GM23338 (cell line): ENCODE measurements at regions not wholly inside any gene's neighbourhood (a gene's known extent, or its start where the extent isn't known, plus 50 kb on each side); places are given as distances from the start of the nearest gene placed in this dataset.

Experiments
- ATAC-seq: fragments of 200-7000 bp; cut with Tn5 transposase; 3 replicates; pipeline ENCODE4 v1.9.1; 2020
- DNase-seq: peaks from one replicate; pipeline ENCODE4 v3.0.0-alpha.2; 2015; ENCODE audit warnings: low spot score
- H2AFZ ChIP-seq: fragments of 200-600 bp; sonication (generic); 2 replicates; pipeline ENCODE4 v1.8.0; 2016; ENCODE audit warnings: antibody characterized with exemption, mild to moderate bottlenecking, moderate library complexity
- H3F3A ChIP-seq: fragments of 200-600 bp; sonication (generic); replicated peaks from 2 replicates; pipeline ENCODE4 v1.8.0; 2017; ENCODE audit warnings: antibody characterized with exemption, mixed run types, low read depth
- H3K27ac ChIP-seq: fragments of 200-600 bp; sonication (generic); 2 replicates; pipeline ENCODE4 v1.6.1; 2016; ENCODE audit warnings: low read depth
- H3K27me3 ChIP-seq: fragments of 200-600 bp; sonication (generic); 2 replicates; pipeline ENCODE4 v1.8.0; 2016; ENCODE audit warnings: mild to moderate bottlenecking, mixed run types, moderate library complexity; ENCODE audit not compliant: insufficient read depth
- H3K36me3 ChIP-seq: fragments of 200-600 bp; sonication (generic); 2 replicates; pipeline ENCODE4 v1.8.0; 2016; ENCODE audit warnings: mild to moderate bottlenecking; ENCODE audit not compliant: insufficient read depth
- H3K4me1 ChIP-seq: fragments of 200-600 bp; sonication (generic); 2 replicates; pipeline ENCODE4 v1.8.0; 2016; ENCODE audit warnings: mild to moderate bottlenecking, moderate library complexity; ENCODE audit not compliant: insufficient read depth
- H3K4me2 ChIP-seq: fragments of 200-600 bp; sonication (generic); 2 replicates; pipeline ENCODE4 v1.7.1; 2017; ENCODE audit warnings: mixed run types
- H3K4me3 ChIP-seq: fragments of 200-600 bp; sonication (generic); 2 replicates; pipeline ENCODE4 v1.6.1; 2016; ENCODE audit warnings: mixed run types
- H3K79me2 ChIP-seq: fragments of 200-600 bp; sonication (generic); replicated peaks from 2 replicates; pipeline ENCODE4 v1.8.0; 2017; ENCODE audit warnings: mild to moderate bottlenecking; ENCODE audit not compliant: insufficient read depth
- H3K9me2 ChIP-seq: fragments of 200-600 bp; sonication (generic); 2 replicates; pipeline ENCODE4 v1.8.0; 2017; ENCODE audit not compliant: insufficient read depth
- H4K20me1 ChIP-seq: fragments of 200-600 bp; sonication (generic); replicated peaks from 2 replicates; pipeline ENCODE4 v1.8.0; 2017; ENCODE audit warnings: mild to moderate bottlenecking; ENCODE audit not compliant: insufficient read depth
- H3K27ac Mint-ChIP-seq: 2 replicates; pipeline ENCODE4 v1.8.0; 2020; ENCODE audit warnings: inconsistent platforms, mild to moderate bottlenecking, moderate library complexity, mixed read lengths
- H3K27me3 Mint-ChIP-seq: 3 replicates; pipeline ENCODE4 v1.8.0; 2022; ENCODE audit warnings: low read depth, mild to moderate bottlenecking, moderate library complexity, mixed read lengths, inconsistent platforms; ENCODE audit not compliant: insufficient read depth, poor library complexity
- H3K36me3 Mint-ChIP-seq: 3 replicates; pipeline ENCODE4 v1.8.0; 2021; ENCODE audit warnings: low read depth, mild to moderate bottlenecking, inconsistent platforms, moderate library complexity, mixed read lengths
- H3K4me1 Mint-ChIP-seq: 3 replicates; pipeline ENCODE4 v1.8.0; 2020; ENCODE audit warnings: mild to moderate bottlenecking, inconsistent platforms, mixed read lengths
- H3K4me3 Mint-ChIP-seq: 3 replicates; pipeline ENCODE4 v1.8.0; 2021; ENCODE audit warnings: moderate library complexity, mild to moderate bottlenecking, inconsistent platforms, mixed read lengths
- H3K9me3 Mint-ChIP-seq: 3 replicates; pipeline ENCODE4 v1.8.0; 2020; ENCODE audit warnings: moderate library complexity, mild to moderate bottlenecking, inconsistent platforms, mixed read lengths
- CREB1 ChIP-seq: fragments of 250-450 bp; sonication (Bioruptor Pico); IDR thresholded peaks from 2 replicates; pipeline ENCODE4 v1.5.0; 2020; ENCODE audit warnings: low read depth, mild to moderate bottlenecking, moderate library complexity
- CTCF ChIP-seq, 2 experiments: fragments of 200-600 bp in 1 of 2; sonication (generic) in 1 of 2; conservative IDR thresholded peaks; 2 replicates each; pipeline versions ENCODE4 v1.5.1 to v1.6.1; 2016 to 2017; ENCODE audit warnings: antibody characterized with exemption in 2 of 2, low read depth in 2 of 2, mild to moderate bottlenecking in 2 of 2, moderate library complexity in 1 of 2
- ETS1 ChIP-seq: IDR thresholded peaks from 2 replicates; pipeline ENCODE4 v1.6.1; 2016; ENCODE audit warnings: antibody characterized with exemption
- EZH2 ChIP-seq: fragments of 200-600 bp; sonication (generic); IDR thresholded peaks from one replicate; pipeline ENCODE4 v1.8.0; 2017; ENCODE audit warnings: antibody characterized with exemption, mild to moderate bottlenecking, low read depth; ENCODE audit not compliant: unreplicated experiment
- EZH2phosphoT487 ChIP-seq: fragments of 200-600 bp; sonication (generic); IDR thresholded peaks from one replicate; pipeline ENCODE4 v1.8.1; 2018; ENCODE audit warnings: antibody characterized with exemption; ENCODE audit not compliant: unreplicated experiment
- NANOG ChIP-seq: IDR thresholded peaks from 2 replicates; pipeline ENCODE4 v1.6.1; 2016; ENCODE audit warnings: antibody characterized with exemption, borderline replicate concordance
- POLR2AphosphoS5 ChIP-seq: IDR thresholded peaks from 2 replicates; pipeline ENCODE4 v1.6.1; 2016; ENCODE audit warnings: antibody characterized with exemption, low read depth
- REST ChIP-seq: IDR thresholded peaks from one replicate; pipeline ENCODE4 v1.6.1; 2018; ENCODE audit warnings: antibody characterized with exemption; ENCODE audit not compliant: unreplicated experiment
- STAT1 ChIP-seq: IDR thresholded peaks from one replicate; pipeline ENCODE4 v1.6.1; 2016; ENCODE audit warnings: antibody characterized with exemption; ENCODE audit not compliant: unreplicated experiment
- ZNF114 ChIP-seq: fragments of 250-450 bp; sonication (Bioruptor Pico); IDR thresholded peaks from 2 replicates; pipeline ENCODE4 v1.5.0; 2020; ENCODE audit warnings: mild to moderate bottlenecking, moderate library complexity
- ZNF331 ChIP-seq: fragments of 250-450 bp; sonication (Bioruptor Pico); IDR thresholded peaks from 2 replicates; pipeline ENCODE4 v1.5.0; 2020; ENCODE audit warnings: low read depth, mild to moderate bottlenecking, moderate library complexity

- TF ChIP-seq CTCF (conservative IDR thresholded peaks at IDR 0.05; ENCODE audit: low read depth in 2 of 2), result no peak
- no peak for TF ChIP-seq REST
- TF ChIP-seq ZNF114 (CRISPR knock-in tag), result no peak
- TF ChIP-seq NANOG, result no peak
These were observed 116.4 kb upstream of the FST start (continued) for GRCh38 chr5:53364061-53364460.

- no peak for TF ChIP-seq ZNF331 (CRISPR knock-in tag)
- TF ChIP-seq EZH2, result no peak
- Histone ChIP-seq H3K79me2 (no peaks in the 10 kb centered on the region), H3K4me2 (no peak overlapping the region), H4K20me1 (no peaks in the 10 kb centered on the region), H3K27ac (no peak overlapping the region), H2AFZ (no peak overlapping the region), H3K36me3 (no peaks in the 10 kb centered on the region), H3K4me1 (no peaks in the 10 kb centered on the region), H3K27me3 (no peaks in the 10 kb centered on the region), H3K9me2 (0 out of 2 replicates have a peak, but pooled peaks cover 3% of the 10 kb centered on the region), H3K4me3 (no peak overlapping the region), H3F3A (no peaks in the 10 kb centered on the region)
- no peak for ATAC-seq
- H3K27ac Mint-ChIP-seq, result no peak overlapping the region
- H3K9me3 Mint-ChIP-seq, result no peaks in the 10 kb centered on the region
- peaks cover 3% of the 10 kb centered on the region for H3K27me3 Mint-ChIP-seq
- no peak for DNase-seq
- no peaks in the 10 kb centered on the region for H3K36me3 Mint-ChIP-seq
- peaks cover 2% of the 10 kb centered on the region; the same call in 2 of the 3 replicates for H3K4me1 Mint-ChIP-seq
- no peak overlapping the region for H3K4me3 Mint-ChIP-seq
These were observed 114.2 kb upstream of the FST start for GRCh38 chr5:53366245-53366644.

- Histone ChIP-seq H3K4me3 (no peak overlapping the region), H3K27me3 (no peaks in the 10 kb centered on the region), H3F3A (no peaks in the 10 kb centered on the region), H3K27ac (no peak overlapping the region), H3K36me3 (no peaks in the 10 kb centered on the region), H3K4me1 (no peaks in the 10 kb centered on the region), H3K9me2 (0 out of 2 replicates have a peak, but pooled peaks cover 3% of the 10 kb centered on the region), H4K20me1 (no peaks in the 10 kb centered on the region), H3K4me2 (no peak overlapping the region), H3K79me2 (no peaks in the 10 kb centered on the region), H2AFZ (no peak overlapping the region; the same call in 1 of the 2 replicates)
- Mint-ChIP-seq H3K27ac (no peak overlapping the region), H3K36me3 (no peaks in the 10 kb centered on the region), H3K4me1 (peaks cover 2% of the 10 kb centered on the region; the same call in 2 of the 3 replicates), H3K4me3 (no peak overlapping the region), H3K9me3 (no peaks in the 10 kb centered on the region; the same call in 2 of the 3 replicates), H3K27me3 (peaks cover 3% of the 10 kb centered on the region)
- DNase-seq, result no peak
- no peak for ATAC-seq
- TF ChIP-seq CREB1 (CRISPR knock-in tag), result no peak
- no peak for TF ChIP-seq EZH2phosphoT487
- no peak for TF ChIP-seq EZH2
- TF ChIP-seq ETS1, result no peak
- no peak for TF ChIP-seq ZNF114 (CRISPR knock-in tag)
- no peak for TF ChIP-seq CTCF (conservative IDR thresholded peaks at IDR 0.05; ENCODE audit: low read depth in 2 of 2)
- TF ChIP-seq STAT1, result no peak
- TF ChIP-seq POLR2AphosphoS5, result no peak
These were observed 112.7 kb upstream of the FST start for GRCh38 chr5:53367727-53368126.
